Endothelial cell (in vitro differentiated cells): ENCODE measurements at regions not wholly inside any gene's neighbourhood (a gene's known extent, or its start where the extent isn't known, plus 50 kb on each side); places are given as distances from the start of the nearest gene placed in this dataset.

Source experiments
- DNase-seq: peaks from one replicate; pipeline ENCODE4 v3.0.0; 2021; ENCODE audit warnings: low spot score
- H3K27ac Mint-ChIP-seq: one replicate; pipeline ENCODE4 v1.8.0; 2021; ENCODE audit warnings: mixed read lengths, inconsistent platforms; ENCODE audit not compliant: unreplicated experiment
- H3K27me3 Mint-ChIP-seq: one replicate; pipeline ENCODE4 v1.8.0; 2021; ENCODE audit warnings: mild to moderate bottlenecking, moderate library complexity, mixed read lengths, inconsistent platforms; ENCODE audit not compliant: unreplicated experiment
- H3K36me3 Mint-ChIP-seq: one replicate; pipeline ENCODE4 v1.8.0; 2021; ENCODE audit warnings: mild to moderate bottlenecking, low read depth, mixed read lengths, inconsistent platforms; ENCODE audit not compliant: unreplicated experiment
- H3K4me1 Mint-ChIP-seq: one replicate; pipeline ENCODE4 v1.8.0; 2021; ENCODE audit warnings: mild to moderate bottlenecking, mixed read lengths, inconsistent platforms; ENCODE audit not compliant: unreplicated experiment
- H3K4me3 Mint-ChIP-seq: one replicate; pipeline ENCODE4 v1.8.0; 2021; ENCODE audit warnings: mild to moderate bottlenecking, mixed read lengths, inconsistent platforms; ENCODE audit not compliant: unreplicated experiment
- H3K9me3 Mint-ChIP-seq: one replicate; pipeline ENCODE4 v1.8.0; 2021; ENCODE audit warnings: mixed read lengths, inconsistent platforms; ENCODE audit not compliant: unreplicated experiment
- TF ChIP-seq, protein P1 (sequence below): fragments of 200-600 bp; sonication (generic); IDR thresholded peaks from one replicate; pipeline ENCODE4 v1.5.0; 2021; ENCODE audit warnings: antibody characterized with exemption; ENCODE audit not compliant: unreplicated experiment

GRCh38 chr1:34645109-34645688 lies 109.6 kb upstream of the GJB5 start:
- Mint-ChIP-seq H3K27ac (no peak overlapping the region), H3K9me3 (no peaks in the 10 kb centered on the region)

DNA sequence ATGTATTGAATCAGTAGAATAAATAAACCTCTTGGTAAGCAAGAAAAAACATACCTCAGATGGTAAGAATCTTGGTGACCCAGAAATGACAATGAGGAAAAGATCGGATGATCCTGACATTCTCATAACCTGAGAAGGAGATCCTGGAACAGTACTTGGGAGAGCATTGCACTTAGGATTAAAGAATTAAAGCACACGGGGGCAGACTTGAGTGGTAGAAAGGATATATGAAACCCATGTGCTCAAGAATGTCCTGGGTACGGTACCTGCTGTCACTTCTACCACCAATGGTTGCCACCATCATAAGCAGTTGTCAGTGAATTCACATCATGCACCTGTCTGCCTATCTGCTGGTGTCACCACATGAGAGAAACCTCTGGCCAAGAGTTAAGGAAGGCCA lies 108.9 kb upstream of the GJB5 start:
- peaks cover 3% of the 10 kb centered on the region for H3K4me1 Mint-ChIP-seq
- no peak overlapping the region for H3K4me3 Mint-ChIP-seq
- no peaks in the 10 kb centered on the region for H3K36me3 Mint-ChIP-seq
- TF ChIP-seq, protein P1, sequence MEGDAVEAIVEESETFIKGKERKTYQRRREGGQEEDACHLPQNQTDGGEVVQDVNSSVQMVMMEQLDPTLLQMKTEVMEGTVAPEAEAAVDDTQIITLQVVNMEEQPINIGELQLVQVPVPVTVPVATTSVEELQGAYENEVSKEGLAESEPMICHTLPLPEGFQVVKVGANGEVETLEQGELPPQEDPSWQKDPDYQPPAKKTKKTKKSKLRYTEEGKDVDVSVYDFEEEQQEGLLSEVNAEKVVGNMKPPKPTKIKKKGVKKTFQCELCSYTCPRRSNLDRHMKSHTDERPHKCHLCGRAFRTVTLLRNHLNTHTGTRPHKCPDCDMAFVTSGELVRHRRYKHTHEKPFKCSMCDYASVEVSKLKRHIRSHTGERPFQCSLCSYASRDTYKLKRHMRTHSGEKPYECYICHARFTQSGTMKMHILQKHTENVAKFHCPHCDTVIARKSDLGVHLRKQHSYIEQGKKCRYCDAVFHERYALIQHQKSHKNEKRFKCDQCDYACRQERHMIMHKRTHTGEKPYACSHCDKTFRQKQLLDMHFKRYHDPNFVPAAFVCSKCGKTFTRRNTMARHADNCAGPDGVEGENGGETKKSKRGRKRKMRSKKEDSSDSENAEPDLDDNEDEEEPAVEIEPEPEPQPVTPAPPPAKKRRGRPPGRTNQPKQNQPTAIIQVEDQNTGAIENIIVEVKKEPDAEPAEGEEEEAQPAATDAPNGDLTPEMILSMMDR = no peak
- H3K27ac Mint-ChIP-seq = no peak overlapping the region
- H3K9me3 Mint-ChIP-seq = no peaks in the 10 kb centered on the region
- H3K27me3 Mint-ChIP-seq = peaks cover 2% of the 10 kb centered on the region
- no peak for DNase-seq

More at GRCh38 chr1:34645109-34645688, 109.6 kb upstream of the GJB5 start:
- no peak for DNase-seq
- Mint-ChIP-seq H3K4me1 (peaks cover 9% of the 10 kb centered on the region), H3K36me3 (no peaks in the 10 kb centered on the region), H3K4me3 (no peak overlapping the region), H3K27me3 (peaks cover 5% of the 10 kb centered on the region)
- TF ChIP-seq, protein P1 = no peak

GRCh38 chr1:34648501-34648900 lies 106.3 kb upstream of the GJB5 start:
- Mint-ChIP-seq H3K27me3 (no peaks in the 10 kb centered on the region), H3K4me3 (no peak overlapping the region), H3K9me3 (no peaks in the 10 kb centered on the region)

GRCh38 chr1:34650090-34650489 lies 104.8 kb upstream of the GJB5 start:
- TF ChIP-seq, protein P1 = no peak
- peaks cover 3% of the 10 kb centered on the region for H3K4me1 Mint-ChIP-seq
- H3K36me3 Mint-ChIP-seq = no peaks in the 10 kb centered on the region
- H3K27ac Mint-ChIP-seq = no peak overlapping the region
- no peaks in the 10 kb centered on the region for H3K27me3 Mint-ChIP-seq
- no peaks in the 10 kb centered on the region for H3K9me3 Mint-ChIP-seq
- H3K4me3 Mint-ChIP-seq = no peak overlapping the region
- no peak for DNase-seq

More at GRCh38 chr1:34648501-34648900, 106.3 kb upstream of the GJB5 start:
- no peaks in the 10 kb centered on the region for H3K4me1 Mint-ChIP-seq
- TF ChIP-seq, protein P1 = no peak
- no peaks in the 10 kb centered on the region for H3K36me3 Mint-ChIP-seq
- H3K27ac Mint-ChIP-seq = no peak overlapping the region
- no peak for DNase-seq

- H3K27ac Mint-ChIP-seq = no peak overlapping the region
- no peak overlapping the region for H3K4me3 Mint-ChIP-seq
- no peaks in the 10 kb centered on the region for H3K27me3 Mint-ChIP-seq
- TF ChIP-seq, protein P1 = no peak
- no peaks in the 10 kb centered on the region for H3K9me3 Mint-ChIP-seq
- H3K36me3 Mint-ChIP-seq = no peaks in the 10 kb centered on the region
- no peak for DNase-seq
- H3K4me1 Mint-ChIP-seq = peaks cover 8% of the 10 kb centered on the region
Measured at GRCh38 chr1:34650800-34651199, 104.0 kb upstream of the GJB5 start.
